Activated naive CD4-positive, alpha-beta T cell treated with anti-CD3 and anti-CD28 coated beads, Interleukin-2, amount 50 U/mL, for 24 hours (primary cell): ENCODE measurements at regions not wholly inside any gene's neighbourhood (a gene's known extent, or its start where the extent isn't known, plus 50 kb on each side); places are given as distances from the start of the nearest gene placed in this dataset.
"Not testable (repeated sequence)": the region's sequence is repeated elsewhere in the genome, so short reads cannot be mapped to it uniquely, and the experiment has no call there.

Experiments
- H3K27ac Mint-ChIP-seq: one replicate; pipeline ENCODE4 v1.8.0; 2021; ENCODE audit warnings: mild to moderate bottlenecking, mixed read lengths
- H3K27me3 Mint-ChIP-seq: one replicate; pipeline ENCODE4 v1.8.0; 2021; ENCODE audit warnings: mixed read lengths
- H3K36me3 Mint-ChIP-seq: one replicate; pipeline ENCODE4 v1.8.0; 2021; ENCODE audit warnings: mixed read lengths
- H3K4me1 Mint-ChIP-seq: one replicate; pipeline ENCODE4 v1.8.0; 2021; ENCODE audit warnings: mixed read lengths
- H3K4me3 Mint-ChIP-seq: one replicate; pipeline ENCODE4 v1.8.0; 2021; ENCODE audit warnings: mild to moderate bottlenecking, mixed read lengths
- H3K9me3 Mint-ChIP-seq: one replicate; pipeline ENCODE4 v1.8.0; 2021; ENCODE audit warnings: mixed read lengths

DNA sequence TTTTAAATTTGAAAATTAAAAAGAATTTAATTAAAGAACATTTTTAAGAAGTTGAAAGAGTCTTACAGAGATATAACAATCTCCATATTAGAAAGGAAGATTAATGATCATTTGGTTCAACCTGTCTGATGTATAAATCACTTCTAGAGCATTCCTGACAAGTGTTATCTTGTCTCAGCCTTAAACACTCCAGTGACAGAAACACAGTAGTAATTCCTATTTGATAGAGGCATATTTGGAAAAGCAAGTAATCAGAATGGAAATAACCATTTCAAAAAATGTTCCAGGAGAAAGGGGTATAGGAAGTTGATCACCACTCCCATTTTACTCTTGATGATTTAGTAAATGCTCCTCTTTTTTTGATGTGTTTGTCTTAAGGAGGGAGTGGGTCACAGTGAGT, 213.1 kb upstream of the FAM3C start:
- no peaks in the 10 kb centered on the region for H3K4me1 Mint-ChIP-seq
- no peaks in the 10 kb centered on the region for H3K36me3 Mint-ChIP-seq
- no peak overlapping the region for H3K27ac Mint-ChIP-seq
- peaks cover 12% of the 10 kb centered on the region for H3K27me3 Mint-ChIP-seq
- no peak overlapping the region for H3K4me3 Mint-ChIP-seq
- no peaks in the 10 kb centered on the region for H3K9me3 Mint-ChIP-seq

GRCh38 chr7:121608785-121609184, 212.7 kb upstream of the FAM3C start:
- Mint-ChIP-seq H3K4me3 (no peak overlapping the region), H3K4me1 (no peaks in the 10 kb centered on the region), H3K9me3 (no peaks in the 10 kb centered on the region), H3K27ac (no peak overlapping the region), H3K27me3 (peaks cover 12% of the 10 kb centered on the region), H3K36me3 (no peaks in the 10 kb centered on the region)

GRCh38 chr7:121608183-121608582, 212.1 kb upstream of the FAM3C start:
- H3K36me3 Mint-ChIP-seq, H3K4me1 Mint-ChIP-seq, H3K4me3 Mint-ChIP-seq, H3K9me3 Mint-ChIP-seq, H3K27ac Mint-ChIP-seq: not testable (repeated sequence)
- H3K27me3 Mint-ChIP-seq: peaks cover 12% of the 10 kb centered on the region

GRCh38 chr7:121605317-121605680, 209.2 kb upstream of the FAM3C start:
- Mint-ChIP-seq H3K27ac (no peak overlapping the region), H3K27me3 (peaks cover 6% of the 10 kb centered on the region), H3K9me3 (no peaks in the 10 kb centered on the region), H3K4me3 (no peak overlapping the region), H3K36me3 (no peaks in the 10 kb centered on the region), H3K4me1 (no peaks in the 10 kb centered on the region)

- H3K9me3 Mint-ChIP-seq: no peaks in the 10 kb centered on the region
- no peak overlapping the region for H3K27ac Mint-ChIP-seq
- H3K4me3 Mint-ChIP-seq: no peak overlapping the region
- no peaks in the 10 kb centered on the region for H3K36me3 Mint-ChIP-seq
- H3K27me3 Mint-ChIP-seq: peaks cover 6% of the 10 kb centered on the region
- H3K4me1 Mint-ChIP-seq: no peaks in the 10 kb centered on the region
Measured at GRCh38 chr7:121604627-121605316, 208.7 kb upstream of the FAM3C start.

GRCh38 chr7:121603886-121604285, 207.8 kb upstream of the FAM3C start:
- H3K9me3 Mint-ChIP-seq: no peaks in the 10 kb centered on the region
- H3K4me3 Mint-ChIP-seq: no peak overlapping the region
- no peaks in the 10 kb centered on the region for H3K36me3 Mint-ChIP-seq
- H3K27ac Mint-ChIP-seq: no peak overlapping the region
- no peaks in the 10 kb centered on the region for H3K4me1 Mint-ChIP-seq
- peaks cover 6% of the 10 kb centered on the region for H3K27me3 Mint-ChIP-seq

GRCh38 chr7:121599887-121600286, 203.8 kb upstream of the FAM3C start:
- Mint-ChIP-seq H3K36me3 (no peaks in the 10 kb centered on the region), H3K27ac (no peak overlapping the region), H3K4me1 (no peaks in the 10 kb centered on the region), H3K27me3 (peaks cover 5% of the 10 kb centered on the region), H3K9me3 (peaks cover 5% of the 10 kb centered on the region), H3K4me3 (no peak overlapping the region)

GRCh38 chr7:121595758-121596696, 199.9 kb upstream of the FAM3C start:
- no peaks in the 10 kb centered on the region for H3K4me1 Mint-ChIP-seq
- peaks cover 5% of the 10 kb centered on the region for H3K27me3 Mint-ChIP-seq
- no peak overlapping the region for H3K4me3 Mint-ChIP-seq
- peaks cover 5% of the 10 kb centered on the region for H3K9me3 Mint-ChIP-seq
- H3K27ac Mint-ChIP-seq: no peak overlapping the region
- H3K36me3 Mint-ChIP-seq: no peaks in the 10 kb centered on the region

DNA sequence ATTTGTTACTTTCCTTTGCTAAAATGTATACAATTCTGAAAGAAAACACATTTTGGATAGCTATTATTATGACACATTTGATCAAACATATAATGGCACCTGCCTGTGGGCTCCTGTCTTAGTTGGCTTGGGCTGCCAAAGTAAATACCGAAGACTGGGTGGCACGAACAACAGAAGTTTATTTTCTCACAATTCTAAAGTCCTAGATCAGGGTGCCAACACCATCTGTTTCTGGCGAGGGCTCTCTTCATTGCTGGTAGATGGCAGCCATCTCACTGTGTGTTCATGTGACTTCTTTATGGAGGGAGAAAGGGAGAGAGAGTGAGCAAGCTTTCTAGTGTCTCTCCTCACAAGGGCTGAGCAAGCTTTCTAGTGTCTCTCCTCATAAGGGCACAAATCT, 195.8 kb upstream of the FAM3C start:
- Mint-ChIP-seq H3K4me1 (no peaks in the 10 kb centered on the region), H3K27ac (no peak overlapping the region), H3K36me3 (no peaks in the 10 kb centered on the region), H3K4me3 (no peak overlapping the region), H3K27me3 (peaks cover 10% of the 10 kb centered on the region), H3K9me3 (no peaks in the 10 kb centered on the region)

DNA sequence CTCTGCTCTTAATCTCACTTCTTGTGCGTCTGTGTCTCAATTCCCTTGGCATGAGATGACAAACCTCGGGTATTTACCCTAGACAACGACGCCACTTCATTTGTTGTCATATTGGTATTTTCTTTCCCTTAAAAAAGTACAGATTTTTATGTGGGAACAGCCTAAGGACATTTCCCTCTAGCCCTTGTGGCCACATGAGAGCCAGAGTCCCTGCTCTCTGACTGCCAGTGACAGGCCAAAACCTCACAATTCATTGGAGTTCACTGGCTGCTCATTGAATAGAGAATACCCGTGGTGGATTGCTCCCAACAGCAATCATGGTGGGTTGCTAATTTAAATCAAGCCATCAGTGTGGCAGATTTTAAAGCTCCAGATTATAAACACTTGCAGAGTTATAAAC, 191.3 kb upstream of the FAM3C start:
- Mint-ChIP-seq H3K4me3 (no peak overlapping the region), H3K27ac (no peak overlapping the region), H3K36me3 (no peaks in the 10 kb centered on the region)

DNA sequence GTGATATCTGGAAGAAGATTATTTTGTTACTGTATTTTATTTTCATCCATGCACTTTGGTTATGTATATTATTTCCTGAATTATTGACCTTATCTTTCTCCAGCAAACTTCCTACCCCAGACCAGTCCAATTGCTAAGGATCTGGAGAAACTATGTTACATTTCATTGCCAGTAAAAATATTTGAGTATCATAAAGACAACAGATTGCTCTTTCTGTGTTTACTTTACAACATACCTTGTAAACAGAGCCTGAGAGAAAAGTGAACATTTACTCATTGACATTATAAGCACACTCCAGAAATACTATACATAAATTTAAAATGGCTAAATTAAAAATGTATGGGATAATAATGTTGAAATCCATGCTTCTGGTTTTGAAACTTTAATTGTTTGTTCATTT, 186.2 kb upstream of the FAM3C start:
- Mint-ChIP-seq H3K4me3 (no peak overlapping the region), H3K9me3 (no peaks in the 10 kb centered on the region), H3K27ac (no peak overlapping the region), H3K36me3 (no peaks in the 10 kb centered on the region), H3K27me3 (peaks cover 11% of the 10 kb centered on the region), H3K4me1 (no peaks in the 10 kb centered on the region)

More for the DNA sequence above, 191.3 kb upstream of the FAM3C start:
- no peaks in the 10 kb centered on the region for H3K9me3 Mint-ChIP-seq
- H3K27me3 Mint-ChIP-seq: peaks cover 8% of the 10 kb centered on the region
- H3K4me1 Mint-ChIP-seq: no peaks in the 10 kb centered on the region

DNA sequence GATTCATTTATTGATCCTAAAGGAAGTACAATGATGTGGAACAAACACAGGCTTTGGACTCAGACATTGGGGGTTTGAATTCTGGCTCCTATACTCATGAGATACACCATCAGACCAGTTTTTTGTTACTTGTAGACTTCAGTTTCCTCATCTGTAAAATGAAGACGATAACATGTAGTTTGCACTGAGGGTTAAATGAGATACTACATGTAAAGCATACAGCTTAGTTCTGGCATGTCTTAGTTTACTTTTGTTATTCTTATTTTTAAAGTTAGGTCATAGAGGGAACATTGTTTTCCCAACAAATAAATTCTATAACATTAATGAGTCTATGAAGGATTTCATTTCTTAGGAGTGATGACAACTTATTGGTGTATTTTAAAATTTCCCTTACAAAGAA, 183.5 kb upstream of the FAM3C start:
- Mint-ChIP-seq H3K36me3 (no peaks in the 10 kb centered on the region), H3K4me1 (no peaks in the 10 kb centered on the region), H3K27ac (no peak overlapping the region), H3K27me3 (peaks cover 18% of the 10 kb centered on the region), H3K4me3 (no peak overlapping the region), H3K9me3 (no peaks in the 10 kb centered on the region)

GRCh38 chr7:121578669-121579068, 182.6 kb upstream of the FAM3C start:
- Mint-ChIP-seq H3K4me1 (no peaks in the 10 kb centered on the region), H3K4me3 (no peak overlapping the region), H3K27me3 (peaks cover 26% of the 10 kb centered on the region), H3K27ac (no peak overlapping the region), H3K36me3 (no peaks in the 10 kb centered on the region), H3K9me3 (no peaks in the 10 kb centered on the region)

GRCh38 chr7:121576148-121576917, 180.2 kb upstream of the FAM3C start:
- Mint-ChIP-seq H3K36me3 (no peaks in the 10 kb centered on the region), H3K9me3 (no peaks in the 10 kb centered on the region), H3K27ac (no peak overlapping the region), H3K27me3 (peaks cover 32% of the 10 kb centered on the region), H3K4me1 (no peaks in the 10 kb centered on the region), H3K4me3 (no peak overlapping the region)

DNA sequence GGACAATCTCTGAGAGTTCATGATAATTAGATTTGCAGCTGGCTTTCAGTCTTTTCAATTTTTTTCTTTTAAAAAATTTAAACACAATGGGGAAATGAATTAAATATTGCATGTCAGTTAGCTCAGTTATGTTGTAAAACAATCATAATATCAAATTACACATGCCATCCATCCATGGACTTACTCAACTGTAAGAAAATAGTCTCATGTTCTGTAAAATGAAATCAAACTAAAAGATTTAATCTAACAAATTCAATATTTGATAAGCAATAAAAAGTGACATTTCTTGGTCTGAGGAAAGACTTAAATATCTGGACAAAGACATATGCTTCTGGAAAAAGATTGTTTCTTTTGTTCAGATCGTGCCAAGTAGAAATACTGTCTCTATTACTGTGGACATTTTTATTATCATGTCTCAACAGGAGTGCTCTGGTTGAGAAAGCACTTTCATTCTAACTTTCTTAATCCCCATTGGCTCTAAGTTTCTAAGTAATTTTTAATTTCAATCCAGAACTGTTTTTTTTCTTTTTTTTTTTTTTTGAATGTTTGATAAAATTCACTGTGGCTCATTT, 179.2 kb upstream of the FAM3C start:
- H3K27ac Mint-ChIP-seq: no peak overlapping the region
- peaks cover 34% of the 10 kb centered on the region for H3K27me3 Mint-ChIP-seq
- H3K36me3 Mint-ChIP-seq: no peaks in the 10 kb centered on the region
- no peak overlapping the region for H3K4me3 Mint-ChIP-seq
- no peaks in the 10 kb centered on the region for H3K9me3 Mint-ChIP-seq
- H3K4me1 Mint-ChIP-seq: no peaks in the 10 kb centered on the region
